Lower leg skin (tissue), 3 donors: ENCODE measurements at regions not wholly inside any gene's neighbourhood (a gene's known extent, or its start where the extent isn't known, plus 50 kb on each side); places are given as distances from the start of the nearest gene placed in this dataset.
"Not testable (repeated sequence)": the region's sequence is repeated elsewhere in the genome, so short reads cannot be mapped to it uniquely, and the experiment has no call there.

ENCODE experiments used
- POLR2A ChIP-seq, 2 donors: fragments of 450-650 bp; IDR thresholded peaks; one replicate each; pipeline ENCODE4 v1.6.1; 2016 to 2017; ENCODE audit warnings: antibody characterized with exemption in 2 of 2, mild to moderate bottlenecking in 1 of 2, moderate library complexity in 1 of 2
- TF ChIP-seq, protein P1 (sequence below), 3 donors: fragments of 450-650 bp; IDR thresholded peaks; one replicate each; pipeline ENCODE4 v1.5.1; 2016; ENCODE audit warnings: antibody characterized with exemption in 3 of 3, mild to moderate bottlenecking in 3 of 3, moderate library complexity in 2 of 3

DNA sequence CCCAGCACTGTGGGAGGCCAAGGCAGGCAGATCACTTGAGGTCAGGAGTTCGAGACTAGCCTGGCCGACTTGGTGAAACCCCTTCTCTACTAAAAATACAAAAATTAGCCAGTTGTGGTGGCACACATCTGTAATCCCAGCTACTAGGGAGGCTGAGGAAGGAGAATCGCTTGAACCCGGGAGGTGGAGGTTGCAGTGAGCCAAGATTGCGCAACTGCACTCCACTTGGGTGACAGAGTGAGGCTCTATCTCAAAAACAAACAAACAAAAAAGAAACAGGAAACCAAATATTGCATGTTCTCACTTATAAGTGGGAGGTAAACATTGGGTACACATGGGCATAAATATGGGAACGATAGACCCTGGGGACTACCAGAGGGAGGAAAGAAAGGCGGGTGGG is 94.7 kb upstream of the NEDD4L start:
- TF ChIP-seq, protein P1, sequence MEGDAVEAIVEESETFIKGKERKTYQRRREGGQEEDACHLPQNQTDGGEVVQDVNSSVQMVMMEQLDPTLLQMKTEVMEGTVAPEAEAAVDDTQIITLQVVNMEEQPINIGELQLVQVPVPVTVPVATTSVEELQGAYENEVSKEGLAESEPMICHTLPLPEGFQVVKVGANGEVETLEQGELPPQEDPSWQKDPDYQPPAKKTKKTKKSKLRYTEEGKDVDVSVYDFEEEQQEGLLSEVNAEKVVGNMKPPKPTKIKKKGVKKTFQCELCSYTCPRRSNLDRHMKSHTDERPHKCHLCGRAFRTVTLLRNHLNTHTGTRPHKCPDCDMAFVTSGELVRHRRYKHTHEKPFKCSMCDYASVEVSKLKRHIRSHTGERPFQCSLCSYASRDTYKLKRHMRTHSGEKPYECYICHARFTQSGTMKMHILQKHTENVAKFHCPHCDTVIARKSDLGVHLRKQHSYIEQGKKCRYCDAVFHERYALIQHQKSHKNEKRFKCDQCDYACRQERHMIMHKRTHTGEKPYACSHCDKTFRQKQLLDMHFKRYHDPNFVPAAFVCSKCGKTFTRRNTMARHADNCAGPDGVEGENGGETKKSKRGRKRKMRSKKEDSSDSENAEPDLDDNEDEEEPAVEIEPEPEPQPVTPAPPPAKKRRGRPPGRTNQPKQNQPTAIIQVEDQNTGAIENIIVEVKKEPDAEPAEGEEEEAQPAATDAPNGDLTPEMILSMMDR (IDR thresholded peaks at IDR 0.05), result not testable (repeated sequence)
- not testable (repeated sequence) for TF ChIP-seq POLR2A (IDR thresholded peaks at IDR 0.05)
